GM23248 (cell line): ENCODE measurements at regions not wholly inside any gene's neighbourhood (a gene's known extent, or its start where the extent isn't known, plus 50 kb on each side); places are given as distances from the start of the nearest gene placed in this dataset.

ENCODE experiments used
- DNase-seq: peaks from one replicate; pipeline ENCODE4 v3.0.0-alpha.2; 2015
- H2AFZ ChIP-seq: fragments of 200-600 bp; sonication (generic); 2 replicates; pipeline ENCODE4 v1.6.1; 2016; ENCODE audit warnings: antibody characterized with exemption
- H3F3A ChIP-seq: fragments of 200-600 bp; sonication (generic); 2 replicates; pipeline ENCODE4 v1.6.1; 2016; ENCODE audit warnings: mild to moderate bottlenecking, antibody characterized with exemption, mixed run types; ENCODE audit not compliant: insufficient read depth
- H3K27ac ChIP-seq: fragments of 200-600 bp; sonication (generic); 2 replicates; pipeline ENCODE4 v1.5.1; 2016; ENCODE audit warnings: mild to moderate bottlenecking
- H3K27me3 ChIP-seq: fragments of 200-600 bp; sonication (generic); replicated peaks from 2 replicates; pipeline ENCODE4 v1.6.1; 2016; ENCODE audit warnings: mild to moderate bottlenecking; ENCODE audit not compliant: insufficient read depth
- H3K36me3 ChIP-seq: fragments of 200-600 bp; sonication (generic); 2 replicates; pipeline ENCODE4 v1.6.1; 2016; ENCODE audit warnings: low read depth, mild to moderate bottlenecking
- H3K4me1 ChIP-seq: fragments of 200-600 bp; sonication (generic); 2 replicates; pipeline ENCODE4 v1.6.1; 2016; ENCODE audit warnings: mild to moderate bottlenecking; ENCODE audit not compliant: insufficient read depth
- H3K4me2 ChIP-seq: fragments of 200-600 bp; sonication (generic); one replicate; pipeline ENCODE4 v1.6.1; 2016; ENCODE audit warnings: mild to moderate bottlenecking; ENCODE audit not compliant: unreplicated experiment
- H3K4me3 ChIP-seq: fragments of 200-600 bp; sonication (generic); 2 replicates; pipeline ENCODE4 v1.5.1; 2016; ENCODE audit warnings: mild to moderate bottlenecking
- H3K79me2 ChIP-seq: fragments of 200-600 bp; sonication (generic); 2 replicates; pipeline ENCODE4 v1.6.1; 2016; ENCODE audit warnings: mild to moderate bottlenecking; ENCODE audit not compliant: insufficient read depth
- H3K9ac ChIP-seq: fragments of 200-600 bp; sonication (generic); 2 replicates; pipeline ENCODE4 v1.6.1; 2016; ENCODE audit warnings: mild to moderate bottlenecking
- H3K9me2 ChIP-seq: fragments of 200-600 bp; sonication (generic); 2 replicates; pipeline ENCODE4 v1.6.1; 2016; ENCODE audit warnings: mixed run types, mild to moderate bottlenecking, moderate library complexity; ENCODE audit not compliant: insufficient read depth
- H3K9me3 ChIP-seq: fragments of 200-600 bp; sonication (generic); one replicate; pipeline ENCODE4 v1.6.1; 2017; ENCODE audit warnings: low read depth
- H4K20me1 ChIP-seq: fragments of 200-600 bp; sonication (generic); 2 replicates; pipeline ENCODE4 v1.6.0; 2016; ENCODE audit not compliant: insufficient read depth
- EZH2 ChIP-seq: fragments of 200-600 bp; sonication (generic); IDR thresholded peaks from 2 replicates; pipeline ENCODE4 v1.6.1; 2018; ENCODE audit warnings: antibody characterized with exemption, mild to moderate bottlenecking; ENCODE audit not compliant: insufficient read depth, poor library complexity, severe bottlenecking
- EZH2phosphoT487 ChIP-seq: fragments of 200-600 bp; sonication (generic); IDR thresholded peaks from 2 replicates; pipeline ENCODE4 v1.6.1; 2018; ENCODE audit warnings: antibody characterized with exemption, moderate library complexity, mild to moderate bottlenecking, low read depth; ENCODE audit not compliant: insufficient read depth
- WGBS, 2 experiments: methylation state at CpG; one replicate each; pipeline ENCODE4 v1.1.6; 2015 to 2017; ENCODE audit warnings: low lambda C conversion rate in 2 of 2, low coverage in 1 of 2; ENCODE audit errors: missing lambda C conversion rate in 2 of 2; 5-methylcytosine and 5-hydroxymethylcytosine counted together
- in situ Hi-C: fragments of 300-500 bp; cut with MboI; formaldehyde crosslinking; loops from 2 replicates; pipeline ENCODE4 v1.15.0; 2020

GRCh38 chr10:2831509-2831908, 235.8 kb upstream of the PFKP start:
- WGBS, 2 experiments: 32 to 38% methylated on average over 7 of the region's 7 CpGs

GRCh38 chr10:2828741-2829140, 238.6 kb upstream of the PFKP start:
- Histone ChIP-seq H3K4me3 (no peak overlapping the region), H3K9me2 (no peaks in the 10 kb centered on the region), H3K9ac (no peak overlapping the region), H3K36me3 (no peaks in the 10 kb centered on the region), H3K4me2 (no peak overlapping the region), H3K4me1 (no peaks in the 10 kb centered on the region), H3K27ac (no peak overlapping the region), H3F3A (no peaks in the 10 kb centered on the region), H2AFZ (no peak overlapping the region), H3K27me3 (no peaks in the 10 kb centered on the region), H3K79me2 (no peaks in the 10 kb centered on the region), H4K20me1 (no peaks in the 10 kb centered on the region), H3K9me3 (no peaks in the 10 kb centered on the region)
- in situ Hi-C loops: no loop called here
- DNase-seq: no peak
- TF ChIP-seq EZH2phosphoT487 (no peak), EZH2 (no peak)
- WGBS, 2 experiments: 49 to 50% methylated on average over 14 of the region's 14 CpGs

More at GRCh38 chr10:2831509-2831908, 235.8 kb upstream of the PFKP start:
- no peaks in the 10 kb centered on the region for H3K4me1 ChIP-seq
- H3K9me3 ChIP-seq: no peaks in the 10 kb centered on the region
- in situ Hi-C loops: no loop called here
- H3K27me3 ChIP-seq: no peaks in the 10 kb centered on the region
- no peak overlapping the region for H3K9ac ChIP-seq
- DNase-seq: no peak
- no peaks in the 10 kb centered on the region for H3K79me2 ChIP-seq
- H4K20me1 ChIP-seq: no peaks in the 10 kb centered on the region
- H3K4me2 ChIP-seq: no peak overlapping the region
- no peaks in the 10 kb centered on the region for H3F3A ChIP-seq
- no peaks in the 10 kb centered on the region for H3K9me2 ChIP-seq
- no peak overlapping the region for H2AFZ ChIP-seq
- H3K27ac ChIP-seq: no peak overlapping the region
- no peak overlapping the region for H3K4me3 ChIP-seq
- no peak for TF ChIP-seq EZH2phosphoT487
- no peak for TF ChIP-seq EZH2
- H3K36me3 ChIP-seq: no peaks in the 10 kb centered on the region

- H3F3A ChIP-seq: no peaks in the 10 kb centered on the region
- H3K36me3 ChIP-seq: no peaks in the 10 kb centered on the region
- 10 to 16% methylated on average over 2 of the region's 2 CpGs for WGBS, 2 experiments
- no peak for DNase-seq
- no peak overlapping the region for H3K4me2 ChIP-seq
- no peak overlapping the region for H3K4me3 ChIP-seq
- H3K79me2 ChIP-seq: no peaks in the 10 kb centered on the region
- no peaks in the 10 kb centered on the region for H3K9me2 ChIP-seq
- H2AFZ ChIP-seq: no peak overlapping the region
- in situ Hi-C loops: no loop called here
- H3K9me3 ChIP-seq: no peaks in the 10 kb centered on the region
- no peaks in the 10 kb centered on the region for H3K4me1 ChIP-seq
- TF ChIP-seq EZH2 (no peak), EZH2phosphoT487 (no peak)
- no peaks in the 10 kb centered on the region for H4K20me1 ChIP-seq
- H3K27ac ChIP-seq: no peak overlapping the region
- H3K27me3 ChIP-seq: no peaks in the 10 kb centered on the region
- H3K9ac ChIP-seq: no peak overlapping the region
These were observed 240.7 kb upstream of the PFKP start for GRCh38 chr10:2826675-2827074.

GRCh38 chr10:2825841-2826240, 241.5 kb upstream of the PFKP start:
- no peaks in the 10 kb centered on the region for H3K27me3 ChIP-seq
- H3F3A ChIP-seq: no peaks in the 10 kb centered on the region
- no peak for TF ChIP-seq EZH2
- no peak for TF ChIP-seq EZH2phosphoT487
- no peaks in the 10 kb centered on the region for H3K4me1 ChIP-seq
- WGBS, 2 experiments: 10 to 12% methylated on average over 4 of the region's 4 CpGs
- DNase-seq: no peak
- no peaks in the 10 kb centered on the region for H3K36me3 ChIP-seq
- H3K9ac ChIP-seq: no peak overlapping the region
- no peaks in the 10 kb centered on the region for H3K79me2 ChIP-seq
- H3K9me3 ChIP-seq: no peaks in the 10 kb centered on the region
- H3K27ac ChIP-seq: no peak overlapping the region
- H3K9me2 ChIP-seq: no peaks in the 10 kb centered on the region
- H3K4me3 ChIP-seq: no peak overlapping the region
- in situ Hi-C loops: no loop called here
- no peak overlapping the region for H2AFZ ChIP-seq
- H3K4me2 ChIP-seq: no peak overlapping the region
- no peaks in the 10 kb centered on the region for H4K20me1 ChIP-seq
